K562 (cell line): ENCODE measurements at regions not wholly inside any gene's neighbourhood (a gene's known extent, or its start where the extent isn't known, plus 50 kb on each side); places are given as distances from the start of the nearest gene placed in this dataset.

Source experiments
- ATAC-seq: fragments of 200-7000 bp; cut with Tn5 transposase; 3 replicates; pipeline ENCODE4 v1.9.1; 2020; ENCODE audit warnings: moderate library complexity
- BruUV-seq: library from RNA; stranded (reverse); fragments of 400-500 nt; replicated peaks from 2 replicates; lab custom pipeline; 2021; lab: Mats Ljungman, UMichigan
- CTCF ChIA-PET: fragments of 300-600 bp; formaldehyde crosslinking; extraction: SDS; loops from one replicate; lab custom pipeline; 2021; ENCODE audit warnings: low intra/inter-chr PET ratio; lab: Yijun Ruan, JAX
- POLR2A ChIA-PET: fragments of 300-600, 350-650 bp; sonication (Branson Sonifier 250); formaldehyde crosslinking; extraction: SDS; loops from one replicate; lab custom pipeline; 2021; ENCODE audit warnings: antibody characterized with exemption, inconsistent platforms; lab: Yijun Ruan, JAX
- DNase-seq, 4 experiments: peaks; one replicate each; pipeline versions ENCODE4 v3.0.0 to v3.0.0-alpha.2; 2011 to 2018; ENCODE audit warnings: low spot score in 3 of 4, mixed read lengths in 3 of 4; ENCODE audit errors: extremely low read depth in 1 of 4
- FAIRE-seq: peaks from 2 replicates; lab custom pipeline; 2011; peaks lifted over from hg19 to GRCh38; lab: Jason Lieb, UNC
- H2AFZ ChIP-seq: 2 replicates; pipeline ENCODE4 v1.6.0; 2011; ENCODE audit warnings: low read depth, low read length, control low read depth, inconsistent platforms
- H3K27ac ChIP-seq: fragments of 200-600 bp; 3 replicates; pipeline ENCODE4 v1.8.0; 2011; ENCODE audit warnings: low read depth, mild to moderate bottlenecking, control low read depth, inconsistent platforms, low read length, moderate library complexity, mixed read lengths; ENCODE audit errors: extremely low read depth
- H3K27me3 ChIP-seq, 2 experiments: fragments of 300-600 bp in 1 of 2; 2 replicates in 1 of 2; 3 replicates in 1 of 2; pipeline versions ENCODE4 v1.6.0 to v1.8.0; 2011; ENCODE audit warnings: inconsistent platforms in 2 of 2, low read length in 2 of 2, mild to moderate bottlenecking in 1 of 2, mixed read lengths in 1 of 2, moderate library complexity in 1 of 2; ENCODE audit not compliant: control insufficient read depth in 2 of 2, insufficient read depth in 2 of 2
- H3K36me3 ChIP-seq: fragments of 300-600 bp; 3 replicates; pipeline ENCODE4 v1.8.0; 2011; ENCODE audit warnings: mild to moderate bottlenecking, low read length, inconsistent platforms; ENCODE audit not compliant: control insufficient read depth, insufficient read depth
- H3K4me1 ChIP-seq, 2 experiments: fragments of 200-600 bp in 1 of 2; replicated peaks in 1 of 2; 2 replicates in 1 of 2; 3 replicates in 1 of 2; pipeline versions ENCODE4 v1.5.1 to v1.8.0; 2011; ENCODE audit warnings: inconsistent platforms in 2 of 2, low read length in 2 of 2, mild to moderate bottlenecking in 1 of 2, mixed read lengths in 1 of 2, moderate library complexity in 1 of 2; ENCODE audit not compliant: control insufficient read depth in 2 of 2, insufficient read depth in 2 of 2
- H3K4me2 ChIP-seq: 2 replicates; pipeline ENCODE4 v1.6.1; 2011; ENCODE audit warnings: low read length, control low read depth, inconsistent platforms, mixed read lengths; ENCODE audit not compliant: insufficient read depth
- H3K4me3 ChIP-seq: fragments of 200-600 bp; sonication (generic), shearing (Covaris generic); 2 replicates; pipeline ENCODE4 v1.5.1; 2016; ENCODE audit warnings: control low read depth, inconsistent platforms
- H3K79me2 ChIP-seq: fragments of 200-600 bp; 3 replicates; pipeline ENCODE4 v1.8.0; 2011; ENCODE audit warnings: low read length, inconsistent platforms; ENCODE audit not compliant: control insufficient read depth, insufficient read depth
- H3K9ac ChIP-seq, 2 experiments: 2 replicates each; pipeline versions ENCODE4 v1.6.0 to v1.6.1; 2011; ENCODE audit warnings: low read depth in 2 of 2, low read length in 2 of 2, control low read depth in 1 of 2, inconsistent platforms in 1 of 2, mild to moderate bottlenecking in 1 of 2, mixed read lengths in 1 of 2; ENCODE audit not compliant: insufficient read depth in 1 of 2
- H3K9me1 ChIP-seq: one replicate; pipeline ENCODE4 v1.6.0; 2011; ENCODE audit warnings: inconsistent platforms, mild to moderate bottlenecking, low read length, moderate library complexity; ENCODE audit not compliant: control insufficient read depth, insufficient read depth
- H3K9me3 ChIP-seq: replicated peaks from 2 replicates; pipeline ENCODE4 v1.5.1; 2011; ENCODE audit warnings: low read depth, low read length, inconsistent platforms; ENCODE audit not compliant: control insufficient read depth, insufficient read depth
- H4K20me1 ChIP-seq: replicated peaks from 2 replicates; pipeline ENCODE4 v1.6.1; 2011; ENCODE audit warnings: low read length, inconsistent platforms, mixed read lengths; ENCODE audit not compliant: control insufficient read depth, insufficient read depth
- CREB1 ChIP-seq, 2 experiments: sonication (generic) in 1 of 2; formaldehyde crosslinking in 1 of 2; IDR thresholded peaks; 2 replicates each; pipeline versions ENCODE4 v1.6.1 to v1.8.0; 2012 to 2022; ENCODE audit warnings: inconsistent platforms in 1 of 2, mild to moderate bottlenecking in 1 of 2, missing genetic modification reagents in 1 of 2, moderate library complexity in 1 of 2
- HDAC8 ChIP-seq: fragments of 450-650 bp; IDR thresholded peaks from 2 replicates; pipeline ENCODE4 v1.6.1; 2016; ENCODE audit warnings: mild to moderate bottlenecking, missing genetic modification characterization, moderate library complexity, missing compliant biosample characterization
- NR2F6 ChIP-seq: fragments of 450-650 bp; formaldehyde crosslinking; IDR thresholded peaks from 2 replicates; pipeline ENCODE4 v1.4.0; 2020; ENCODE audit warnings: mild to moderate bottlenecking
- WHSC1 ChIP-seq: IDR thresholded peaks from one replicate; pipeline ENCODE4 v1.6.1; 2012; ENCODE audit warnings: low read length, control low read depth, inconsistent platforms
- ZFPM2 ChIP-seq: fragments of 250-450 bp; sonication (Bioruptor Pico); IDR thresholded peaks from 2 replicates; pipeline ENCODE4 v1.5.1; 2022; ENCODE audit warnings: mild to moderate bottlenecking
- ZNF263 ChIP-seq: sonication (generic); formaldehyde crosslinking; IDR thresholded peaks from 2 replicates; pipeline ENCODE4 v1.8.0; 2022; ENCODE audit warnings: mild to moderate bottlenecking, missing genetic modification reagents, borderline replicate concordance
- ZNF311 ChIP-seq: fragments of 250-450 bp; sonication (Bioruptor Pico); IDR thresholded peaks from 2 replicates; pipeline ENCODE4 v1.4.0; 2020; ENCODE audit warnings: mild to moderate bottlenecking, moderate library complexity
- ZNF41 ChIP-seq: fragments of 250-450 bp; sonication (Bioruptor Pico); conservative IDR thresholded peaks from 2 replicates; pipeline ENCODE4 v1.4.0; 2020; ENCODE audit warnings: mild to moderate bottlenecking
- WGBS: fragments of 100-300 bp; shearing (Covaris generic); methylation state at CpG from one replicate; pipeline ENCODE4 v1.1.6; 2016; ENCODE audit warnings: low coverage, mixed read lengths; ENCODE audit not compliant: insufficient coverage; ENCODE audit errors: missing lambda C conversion rate; 5-methylcytosine and 5-hydroxymethylcytosine counted together
- in situ Hi-C: fragments of 300-500 bp; cut with MboI; formaldehyde crosslinking; loops from 4 replicates; pipeline ENCODE4 v1.15.0; 2018; ENCODE audit warnings: inconsistent platforms, mixed read lengths
- intact Hi-C: fragments of 100-400 bp; cut with micrococcal nuclease; formaldehyde crosslinking; loops from 2 replicates; pipeline ENCODE4 v1.14.2; 2022
- TF ChIP-seq, protein P1 (sequence below): fragments of 450-650 bp; IDR thresholded peaks from one replicate; pipeline ENCODE4 v1.6.1; 2018; ENCODE audit warnings: mild to moderate bottlenecking, moderate library complexity; ENCODE audit not compliant: partially characterized antibody
- TF ChIP-seq, protein P2 (sequence below): fragments of 200-800 bp; sonication (Bioruptor generic); IDR thresholded peaks from 2 replicates; pipeline ENCODE4 v1.6.1; 2016; ENCODE audit warnings: missing genetic modification characterization, missing compliant biosample characterization

- no peak overlapping the region for H3K4me2 ChIP-seq
- TF ChIP-seq ZFPM2 (CRISPR knock-in tag) (no peak), HDAC8 (no peak), ZNF311 (no peak), WHSC1 (no peak)
- TF ChIP-seq, all 486 proteins: peak for 0
- Histone ChIP-seq H3K9me3 (no peaks in the 10 kb centered on the region), H3K27ac (no peak overlapping the region), H3K36me3 (no peaks in the 10 kb centered on the region), H3K4me1 (no peaks in the 10 kb centered on the region), H4K20me1 (no peaks in the 10 kb centered on the region), H2AFZ (no peak overlapping the region), H3K27me3 (no peaks in the 10 kb centered on the region), H3K9me1 (no peaks in the 10 kb centered on the region), H3K4me3 (no peak overlapping the region), H3K9ac (no peak overlapping the region), H3K79me2 (no peaks in the 10 kb centered on the region)
- DNase-seq (no peak), FAIRE-seq (no peak), ATAC-seq (no peak)
- intact Hi-C loops (no loop called here), in situ Hi-C loops (no loop called here)
- ChIA-PET POLR2A (no interaction called here), CTCF (no interaction called here)
- BruUV-seq: no TSS peak
- 4% methylated on average over 2 of the region's 2 CpGs for WGBS
Measured at GRCh38 chr20:40291493-40292135, 397.4 kb downstream of the MAFB start.

GRCh38 chr20:40287683-40288082 is 401.4 kb downstream of the MAFB start:
- intact Hi-C loops (no loop called here), in situ Hi-C loops (no loop called here)
- BruUV-seq: no TSS peak
- Histone ChIP-seq H3K4me1 (no peaks in the 10 kb centered on the region), H3K27ac (no peak overlapping the region), H3K9me3 (no peaks in the 10 kb centered on the region), H3K9ac (no peak overlapping the region), H3K36me3 (no peaks in the 10 kb centered on the region), H4K20me1 (no peaks in the 10 kb centered on the region), H2AFZ (no peak overlapping the region), H3K27me3 (no peaks in the 10 kb centered on the region), H3K79me2 (no peaks in the 10 kb centered on the region), H3K4me3 (no peak overlapping the region), H3K4me2 (no peak overlapping the region), H3K9me1 (no peaks in the 10 kb centered on the region)
- no peak for ATAC-seq
- no peak for DNase-seq
- ChIA-PET POLR2A (no interaction called here), CTCF (no interaction called here)
- no peak for FAIRE-seq
- 0% methylated on average over 2 of the region's 2 CpGs for WGBS
- TF ChIP-seq CREB1 (IDR thresholded peaks at IDR 0.05) (no peak), CREB1 (CRISPR knock-in tag; IDR thresholded peaks at IDR 0.05) (no peak), ZNF263 (CRISPR knock-in tag) (no peak), ZNF41 (no peak), NR2F6 (CRISPR knock-in tag) (no peak)
- TF ChIP-seq, protein P1, sequence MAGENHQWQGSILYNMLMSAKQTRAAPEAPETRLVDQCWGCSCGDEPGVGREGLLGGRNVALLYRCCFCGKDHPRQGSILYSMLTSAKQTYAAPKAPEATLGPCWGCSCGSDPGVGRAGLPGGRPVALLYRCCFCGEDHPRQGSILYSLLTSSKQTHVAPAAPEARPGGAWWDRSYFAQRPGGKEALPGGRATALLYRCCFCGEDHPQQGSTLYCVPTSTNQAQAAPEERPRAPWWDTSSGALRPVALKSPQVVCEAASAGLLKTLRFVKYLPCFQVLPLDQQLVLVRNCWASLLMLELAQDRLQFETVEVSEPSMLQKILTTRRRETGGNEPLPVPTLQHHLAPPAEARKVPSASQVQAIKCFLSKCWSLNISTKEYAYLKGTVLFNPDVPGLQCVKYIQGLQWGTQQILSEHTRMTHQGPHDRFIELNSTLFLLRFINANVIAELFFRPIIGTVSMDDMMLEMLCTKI: no peak
- TF ChIP-seq, protein P2, sequence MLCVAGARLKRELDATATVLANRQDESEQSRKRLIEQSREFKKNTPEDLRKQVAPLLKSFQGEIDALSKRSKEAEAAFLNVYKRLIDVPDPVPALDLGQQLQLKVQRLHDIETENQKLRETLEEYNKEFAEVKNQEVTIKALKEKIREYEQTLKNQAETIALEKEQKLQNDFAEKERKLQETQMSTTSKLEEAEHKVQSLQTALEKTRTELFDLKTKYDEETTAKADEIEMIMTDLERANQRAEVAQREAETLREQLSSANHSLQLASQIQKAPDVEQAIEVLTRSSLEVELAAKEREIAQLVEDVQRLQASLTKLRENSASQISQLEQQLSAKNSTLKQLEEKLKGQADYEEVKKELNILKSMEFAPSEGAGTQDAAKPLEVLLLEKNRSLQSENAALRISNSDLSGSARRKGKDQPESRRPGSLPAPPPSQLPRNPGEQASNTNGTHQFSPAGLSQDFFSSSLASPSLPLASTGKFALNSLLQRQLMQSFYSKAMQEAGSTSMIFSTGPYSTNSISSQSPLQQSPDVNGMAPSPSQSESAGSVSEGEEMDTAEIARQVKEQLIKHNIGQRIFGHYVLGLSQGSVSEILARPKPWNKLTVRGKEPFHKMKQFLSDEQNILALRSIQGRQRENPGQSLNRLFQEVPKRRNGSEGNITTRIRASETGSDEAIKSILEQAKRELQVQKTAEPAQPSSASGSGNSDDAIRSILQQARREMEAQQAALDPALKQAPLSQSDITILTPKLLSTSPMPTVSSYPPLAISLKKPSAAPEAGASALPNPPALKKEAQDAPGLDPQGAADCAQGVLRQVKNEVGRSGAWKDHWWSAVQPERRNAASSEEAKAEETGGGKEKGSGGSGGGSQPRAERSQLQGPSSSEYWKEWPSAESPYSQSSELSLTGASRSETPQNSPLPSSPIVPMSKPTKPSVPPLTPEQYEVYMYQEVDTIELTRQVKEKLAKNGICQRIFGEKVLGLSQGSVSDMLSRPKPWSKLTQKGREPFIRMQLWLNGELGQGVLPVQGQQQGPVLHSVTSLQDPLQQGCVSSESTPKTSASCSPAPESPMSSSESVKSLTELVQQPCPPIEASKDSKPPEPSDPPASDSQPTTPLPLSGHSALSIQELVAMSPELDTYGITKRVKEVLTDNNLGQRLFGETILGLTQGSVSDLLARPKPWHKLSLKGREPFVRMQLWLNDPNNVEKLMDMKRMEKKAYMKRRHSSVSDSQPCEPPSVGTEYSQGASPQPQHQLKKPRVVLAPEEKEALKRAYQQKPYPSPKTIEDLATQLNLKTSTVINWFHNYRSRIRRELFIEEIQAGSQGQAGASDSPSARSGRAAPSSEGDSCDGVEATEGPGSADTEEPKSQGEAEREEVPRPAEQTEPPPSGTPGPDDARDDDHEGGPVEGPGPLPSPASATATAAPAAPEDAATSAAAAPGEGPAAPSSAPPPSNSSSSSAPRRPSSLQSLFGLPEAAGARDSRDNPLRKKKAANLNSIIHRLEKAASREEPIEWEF: no peak
